ENCODE measurements at regions not wholly inside any gene's neighbourhood (a gene's known extent, or its start where the extent isn't known, plus 50 kb on each side); places are given as distances from the start of the nearest gene placed in this dataset.
A peak's percentile ranks its signal among the peaks of the same experiment; 100 is the strongest.
"Not testable (repeated sequence)": the region's sequence is repeated elsewhere in the genome, so short reads cannot be mapped to it uniquely, and the experiment has no call there.

DNA sequence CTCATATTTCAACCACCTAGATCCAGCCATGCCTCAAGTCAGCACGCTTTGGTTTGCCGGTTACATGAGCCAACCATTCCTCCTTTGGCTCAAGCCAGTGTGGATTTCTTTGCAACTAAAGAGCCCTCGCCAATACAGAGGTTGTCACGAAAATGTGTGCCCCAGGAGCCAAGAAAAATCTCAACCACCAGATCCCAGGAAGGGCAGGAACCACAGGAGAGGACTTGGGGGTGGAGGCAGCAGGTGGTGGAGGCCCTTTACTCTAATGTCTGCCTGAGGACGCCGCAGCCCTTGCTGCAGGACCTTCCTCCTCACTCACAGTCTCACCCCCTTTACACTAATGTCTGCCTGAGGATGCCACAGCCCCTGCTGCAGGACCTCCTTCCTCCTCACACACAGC is 144.8 kb upstream of the PHACTR3 start:
- FAIRE-seq (no peak), DNase-seq (ENCODE audit: low spot score) (no peak)

DNA sequence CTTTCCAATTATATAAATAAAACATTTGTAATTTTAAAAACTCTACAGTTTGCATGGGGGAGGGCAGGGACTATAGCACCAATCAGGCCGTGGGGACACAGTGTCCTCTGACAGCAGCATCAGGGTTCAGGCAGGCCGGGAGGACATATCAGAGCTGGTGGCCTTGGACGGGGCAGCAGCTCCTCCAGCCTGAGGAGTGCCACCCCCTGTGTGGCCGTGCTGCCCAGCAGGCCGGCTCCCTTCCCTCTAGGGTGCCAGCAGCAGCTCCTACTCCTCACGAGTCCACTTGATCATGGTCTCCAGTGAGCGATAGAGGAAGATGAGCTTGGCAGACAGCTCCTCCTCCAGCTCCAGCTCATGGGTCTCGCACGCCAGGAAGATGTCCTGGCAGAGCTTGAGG is 144.0 kb upstream of the PHACTR3 start:
- FAIRE-seq (no peak), DNase-seq (ENCODE audit: low spot score) (no peak)

DNA sequence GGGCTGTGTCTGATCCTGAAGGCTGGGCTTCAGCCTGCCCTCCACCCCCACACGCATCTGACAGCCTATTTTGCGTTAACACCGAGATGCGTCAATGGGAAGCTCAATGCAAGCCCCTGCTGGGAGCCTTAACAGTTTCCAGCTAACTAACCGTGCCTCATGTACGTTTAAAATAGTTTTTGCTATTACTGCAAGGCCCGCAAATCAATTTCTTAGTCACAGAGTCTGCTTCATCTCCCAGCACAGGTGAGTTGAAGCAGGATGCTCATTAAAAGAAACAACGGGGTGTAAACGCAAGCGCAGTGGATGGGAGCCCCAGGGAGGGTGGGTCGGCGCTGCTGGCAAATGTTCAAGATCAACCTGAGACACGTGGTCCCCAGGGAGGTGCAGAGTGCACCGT is 142.8 kb upstream of the PHACTR3 start:
- FAIRE-seq (no peak), DNase-seq (ENCODE audit: low spot score) (no peak)

DNA sequence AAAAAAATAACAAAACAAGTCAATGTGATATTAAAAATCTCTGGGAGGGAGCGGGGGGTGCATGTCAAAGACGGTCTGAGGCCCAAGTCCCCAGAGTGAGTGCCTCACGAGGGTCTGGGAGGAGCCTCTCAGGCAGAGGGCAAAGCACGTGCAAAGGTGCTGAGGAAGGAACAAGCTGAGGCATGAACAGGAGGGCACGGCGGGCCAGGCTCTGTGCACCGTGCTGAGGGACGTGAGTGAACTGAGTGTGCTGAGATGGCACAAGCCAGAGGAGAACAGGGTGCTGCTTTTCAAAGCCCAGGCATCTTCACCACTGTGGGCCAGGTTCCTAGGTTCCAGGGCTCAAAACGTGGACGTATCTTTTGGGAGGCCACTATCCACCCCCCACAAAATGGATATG is 142.1 kb upstream of the PHACTR3 start:
- FAIRE-seq (no peak), DNase-seq (ENCODE audit: low spot score) (no peak)

DNA sequence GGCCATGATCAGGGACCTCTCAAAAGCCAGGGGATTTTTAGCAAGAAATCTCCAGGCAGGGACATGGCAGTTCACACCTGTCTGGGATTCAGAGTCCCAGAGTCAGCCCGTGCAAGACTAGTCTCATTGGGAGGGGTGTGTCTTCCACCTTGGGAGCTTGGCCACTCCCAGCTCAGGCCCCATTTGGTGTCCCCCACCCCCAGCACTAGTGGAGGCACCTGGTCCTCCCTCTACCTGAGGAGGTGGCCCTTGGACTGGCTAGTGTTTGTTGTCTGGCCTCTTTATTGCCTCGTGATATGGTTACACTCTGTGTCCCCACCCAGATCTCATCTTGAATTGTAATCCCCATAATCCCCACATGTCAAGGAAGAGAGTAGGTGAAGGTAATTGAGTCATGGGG is 140.8 kb upstream of the PHACTR3 start:
- DNase-seq (ENCODE audit: low spot score) (no peak), FAIRE-seq (no peak)

DNA sequence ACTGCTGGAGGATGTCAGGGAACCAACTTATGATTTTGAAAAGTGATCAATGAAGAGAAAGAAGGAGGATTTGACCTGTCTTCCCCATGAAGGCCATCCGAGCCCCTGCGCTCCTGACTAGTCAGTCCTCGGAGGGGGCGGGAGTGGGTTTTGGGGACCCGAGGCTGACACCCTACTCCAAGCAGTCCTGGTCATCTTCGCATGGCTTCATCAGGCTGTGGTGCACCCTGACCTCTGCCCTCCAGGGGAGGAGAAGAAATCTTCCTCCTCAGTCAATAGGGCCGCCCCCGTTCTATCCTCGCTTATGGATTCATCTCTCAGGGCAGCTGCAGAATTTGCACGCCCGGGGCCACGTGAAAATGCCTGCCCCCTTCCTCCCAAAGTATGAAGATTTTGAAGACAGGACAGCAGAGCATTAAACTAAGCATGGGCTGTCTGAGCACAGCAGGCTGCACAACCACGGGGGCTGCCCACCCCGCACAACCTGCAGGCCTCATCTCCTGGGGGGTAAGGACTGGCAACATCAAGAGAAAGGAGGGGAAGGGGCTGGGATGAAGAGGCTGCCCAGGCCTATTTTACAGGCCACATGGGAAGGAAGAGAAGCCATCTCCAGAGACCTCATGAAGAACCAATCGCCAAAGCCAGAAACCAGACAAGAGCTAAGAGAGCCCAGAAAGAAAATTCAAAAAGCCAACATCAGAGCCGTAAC is 138.1 kb upstream of the PHACTR3 start:
- FAIRE-seq: no peak
- DNase-seq (ENCODE audit: low spot score): no peak

DNA sequence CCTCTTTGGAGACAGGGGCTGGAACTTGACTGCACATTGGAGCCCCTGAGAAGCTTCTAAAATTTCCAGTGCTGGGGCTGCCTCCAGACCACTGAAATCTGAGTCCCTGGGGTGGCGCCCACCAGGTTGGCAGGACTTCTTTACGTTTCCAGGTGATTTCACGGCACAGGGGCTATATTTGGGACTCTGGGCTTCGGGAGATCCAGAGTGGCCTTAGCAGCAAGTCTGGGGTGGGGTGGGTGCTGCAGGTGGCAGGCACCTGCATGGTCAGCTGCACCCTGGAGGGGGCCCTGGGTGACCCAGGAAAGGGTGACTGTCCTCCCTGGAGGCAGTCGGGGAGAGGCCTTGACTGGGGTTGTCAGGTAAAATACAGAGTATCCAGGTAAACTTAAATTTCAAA is 135.5 kb upstream of the PHACTR3 start:
- DNase-seq (ENCODE audit: low spot score): no peak
- no peak for FAIRE-seq

DNA sequence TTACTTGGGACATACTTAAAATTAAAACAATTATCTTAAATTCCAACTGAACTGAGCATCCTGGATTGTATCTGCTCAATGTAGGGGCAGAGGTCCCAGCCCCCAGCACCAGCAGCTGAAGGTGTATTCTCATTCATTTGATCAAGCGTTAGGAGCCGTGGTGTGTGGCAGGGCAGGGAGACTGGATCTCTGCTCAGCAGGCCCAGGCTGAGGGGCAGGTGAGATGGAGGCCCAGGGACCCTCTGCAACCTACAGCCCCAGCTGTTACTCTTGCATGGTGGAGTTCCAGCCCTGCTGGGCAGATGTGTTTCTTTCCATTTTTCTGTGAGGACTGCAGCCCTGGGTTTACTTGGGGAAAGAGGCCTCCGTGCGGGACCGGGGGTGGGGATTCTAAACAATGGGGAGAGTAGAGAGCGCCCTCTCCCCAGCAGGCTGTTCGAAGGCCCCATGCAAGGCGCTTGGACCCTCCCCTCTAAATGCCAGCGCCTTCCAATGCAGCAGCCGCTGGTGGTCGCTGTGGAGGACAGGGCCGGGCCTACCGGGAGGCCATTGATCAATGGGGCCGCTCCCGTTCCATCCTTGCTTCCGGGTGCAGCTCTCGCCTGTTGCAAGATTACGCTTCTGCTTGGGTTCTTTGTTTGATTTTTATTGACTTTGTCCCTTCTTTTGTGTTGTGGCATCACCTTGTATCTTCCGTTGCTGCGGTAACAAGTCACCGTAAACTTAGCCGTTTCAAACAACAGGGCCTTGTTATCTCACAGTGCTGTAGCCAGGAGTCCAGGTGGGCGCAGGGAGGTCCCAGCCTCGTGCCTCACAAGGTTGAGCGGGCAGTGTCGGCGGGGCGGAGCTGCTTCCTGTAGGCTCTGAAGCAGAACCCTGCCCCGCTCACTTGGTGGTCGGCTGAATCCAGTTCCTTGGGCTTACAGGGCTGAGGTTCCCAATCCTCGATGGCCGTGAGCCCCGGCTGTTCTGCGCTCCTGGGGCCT is 134.8 kb upstream of the PHACTR3 start:
- no peak for FAIRE-seq

DNA sequence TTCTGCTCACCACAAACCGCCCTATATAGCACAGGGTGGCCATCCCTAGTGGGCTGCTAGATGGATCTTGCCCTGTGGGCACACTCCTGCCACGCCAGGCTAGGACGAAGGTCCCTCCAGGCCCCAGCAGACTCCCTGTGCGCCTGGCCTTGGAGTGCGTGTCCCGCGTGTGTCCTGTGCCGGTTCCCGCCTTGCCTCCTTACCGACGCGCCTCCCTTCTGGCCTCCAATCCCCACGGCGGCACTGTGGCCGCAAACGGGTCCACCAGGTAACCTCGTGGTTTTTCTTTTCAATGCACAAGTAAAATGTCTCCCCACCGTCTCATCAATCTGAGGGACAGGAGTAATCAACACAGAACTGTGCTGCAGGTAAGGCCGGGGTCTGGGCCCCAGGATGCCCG is 133.8 kb upstream of the PHACTR3 start:
- DNase-seq (ENCODE audit: low spot score) (no peak), FAIRE-seq (no peak)

More for the DNA sequence above, 134.8 kb upstream of the PHACTR3 start:
- DNase-seq (ENCODE audit: low spot score): no peak

DNA sequence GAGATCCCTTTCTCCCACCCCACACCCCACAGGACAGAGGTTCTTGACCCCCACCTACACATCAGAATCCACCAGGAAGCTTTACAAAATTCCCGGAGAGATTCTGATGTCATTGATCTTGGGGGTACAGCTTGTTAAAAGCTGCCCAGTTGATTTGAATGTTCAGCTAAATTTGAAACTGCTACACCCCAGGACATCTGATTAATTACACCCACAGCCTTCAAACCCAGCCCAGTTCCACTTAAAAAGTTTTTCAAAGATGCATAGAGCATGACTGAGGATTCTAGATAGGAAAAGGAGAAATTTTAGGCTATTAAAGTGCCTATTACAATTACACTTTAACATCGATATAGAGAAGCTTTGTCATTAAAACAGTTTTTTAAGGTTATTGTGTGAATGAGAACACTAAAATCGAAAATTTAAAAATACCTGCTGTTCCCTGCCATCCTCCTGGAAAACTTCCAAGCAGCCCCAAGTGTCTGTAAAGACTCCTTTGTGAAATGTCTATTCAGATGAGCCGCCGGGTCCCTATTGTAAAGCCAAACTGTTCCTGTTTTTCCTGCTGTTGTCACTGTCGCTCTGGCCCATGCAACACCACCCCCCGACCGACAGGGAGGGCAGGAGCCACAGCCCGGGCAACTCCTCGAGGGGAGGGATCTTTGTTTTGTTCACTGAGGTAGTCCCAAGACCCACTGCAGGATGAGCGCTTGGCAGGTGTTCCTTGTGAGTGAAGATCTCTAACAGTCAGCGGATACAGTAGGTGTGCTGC is 132.5 kb upstream of the PHACTR3 start:
- DNase-seq (ENCODE audit: low spot score) (no peak), FAIRE-seq (no peak)

DNA sequence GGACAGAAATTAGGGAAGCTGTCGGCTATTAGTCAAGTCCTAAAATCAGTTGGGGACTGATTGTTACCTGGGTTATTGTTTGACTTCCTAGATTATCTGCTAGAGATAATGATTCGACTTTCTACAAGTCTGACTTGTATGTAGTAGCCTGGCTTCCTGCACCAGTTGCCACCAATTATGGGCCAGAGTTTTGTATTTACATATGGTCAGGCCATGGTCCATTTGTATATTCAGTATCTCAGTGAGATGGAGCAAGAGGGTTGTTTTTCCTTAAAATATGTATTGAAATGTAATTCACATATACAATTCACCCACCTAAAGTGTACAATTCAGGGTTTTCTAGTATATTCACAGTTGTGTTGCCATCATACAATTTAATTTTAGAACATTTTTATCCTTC is 130.6 kb upstream of the PHACTR3 start:
- FAIRE-seq (no peak), DNase-seq (ENCODE audit: low spot score) (no peak)

DNA sequence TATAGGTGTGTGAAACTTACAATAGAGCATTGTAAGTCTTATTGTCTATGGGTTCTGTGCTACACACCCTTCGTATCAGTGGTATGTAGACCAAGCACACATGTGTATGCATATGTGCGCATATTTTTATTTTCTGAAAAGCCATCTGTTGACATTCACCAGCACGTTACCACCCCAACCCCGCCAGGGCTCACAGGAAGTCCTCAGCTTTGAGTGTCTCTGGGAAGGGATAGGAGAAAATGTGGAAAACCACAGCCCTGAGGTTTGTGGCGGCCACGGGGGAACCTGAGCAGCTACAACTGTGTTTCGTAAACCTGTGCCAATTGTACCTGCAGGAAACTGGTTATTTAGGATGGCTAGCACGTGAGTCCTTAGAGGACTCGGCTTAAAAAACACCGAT is 123.3 kb upstream of the PHACTR3 start:
- DNase-seq (ENCODE audit: low spot score) (no peak), FAIRE-seq (no peak)

DNA sequence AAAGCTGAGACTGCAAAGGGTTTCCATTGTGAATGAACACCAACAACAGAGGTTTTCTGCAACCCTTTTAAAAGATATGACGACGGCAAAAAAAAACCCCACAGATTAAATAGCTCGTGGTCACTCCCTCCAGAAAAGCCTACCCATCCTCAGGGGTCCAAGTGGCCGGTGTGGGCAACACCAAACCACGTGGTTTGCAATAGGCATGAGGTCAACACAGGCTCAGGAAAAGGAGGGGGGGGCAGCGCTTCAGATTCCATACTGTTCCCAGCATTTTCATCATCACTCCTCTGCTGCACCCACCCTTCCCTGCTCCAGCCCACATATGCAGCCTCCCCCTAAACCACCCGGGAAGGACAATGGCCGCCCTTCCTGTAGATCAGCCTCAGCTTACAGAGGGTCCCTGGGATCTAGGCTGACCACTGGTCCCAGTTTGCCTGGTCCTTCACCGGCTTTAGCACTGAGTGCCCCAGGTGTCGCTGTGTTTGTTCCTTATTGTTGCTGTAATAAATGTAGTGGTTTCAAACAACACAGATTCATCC is 122.8 kb upstream of the PHACTR3 start:
- no peak for FAIRE-seq
- no peak for DNase-seq (ENCODE audit: low spot score)

DNA sequence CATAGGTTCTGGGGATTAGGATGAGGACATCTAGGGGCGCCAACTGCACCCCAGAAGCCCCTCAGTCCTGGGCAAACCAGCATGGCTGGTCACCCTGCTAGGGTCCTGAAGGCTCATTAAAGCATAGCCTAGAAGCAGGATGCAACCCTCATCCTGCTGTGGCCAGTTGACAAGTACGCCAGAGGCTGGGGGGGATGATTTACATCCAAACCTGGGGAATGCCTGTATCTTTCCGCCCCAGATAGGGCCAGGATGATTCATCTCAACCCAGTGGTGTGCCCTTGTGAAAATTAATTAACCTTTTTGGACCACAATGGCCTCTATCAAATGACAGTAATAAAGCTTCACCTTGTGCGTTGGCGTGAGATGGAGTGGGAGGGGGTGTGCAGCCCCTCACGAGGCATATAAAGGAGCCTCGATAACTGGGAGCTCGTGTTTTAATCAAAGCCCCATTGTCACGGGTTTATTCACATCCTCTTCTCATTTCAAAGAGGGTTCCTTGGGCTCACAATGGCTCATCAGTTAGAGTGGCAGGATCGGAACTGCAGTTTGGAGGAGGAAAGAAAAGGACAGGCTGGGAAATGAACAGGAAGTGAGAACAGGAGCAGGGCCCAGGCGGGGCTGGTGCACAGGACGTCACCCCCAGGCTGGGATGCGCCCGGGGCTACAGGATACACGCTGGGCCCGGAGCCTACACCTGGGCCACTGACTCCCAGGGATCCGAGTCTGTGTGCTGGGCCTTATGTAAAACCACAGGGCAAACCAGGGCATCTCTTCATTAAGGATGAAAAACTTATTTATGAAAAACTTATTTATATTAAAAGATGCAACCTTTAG is 121.8 kb upstream of the PHACTR3 start:
- no peak for FAIRE-seq

DNA sequence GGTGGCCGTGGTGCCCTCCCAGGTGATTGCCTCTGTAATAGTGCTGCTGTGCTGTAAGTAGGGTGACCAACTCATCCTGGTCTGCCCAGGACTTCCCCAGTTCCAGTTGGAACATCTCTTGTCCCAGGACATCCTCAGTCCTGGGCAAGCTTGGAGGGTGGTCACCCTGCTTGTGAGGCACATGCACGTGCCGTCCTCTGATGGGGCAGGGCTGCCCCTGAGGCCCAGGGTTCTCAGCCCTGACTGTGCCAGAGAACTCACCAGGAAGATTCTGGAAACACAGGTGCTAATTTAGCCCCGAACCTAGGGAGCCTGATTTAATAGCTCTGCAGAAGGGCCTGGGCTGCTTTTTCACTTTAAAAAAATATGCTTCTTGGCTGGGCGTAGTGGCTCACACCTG is 120.9 kb upstream of the PHACTR3 start:
- DNase-seq (ENCODE audit: low spot score): no peak
- FAIRE-seq: no peak

More for the DNA sequence above, 121.8 kb upstream of the PHACTR3 start:
- DNase-seq (ENCODE audit: low spot score): no peak

DNA sequence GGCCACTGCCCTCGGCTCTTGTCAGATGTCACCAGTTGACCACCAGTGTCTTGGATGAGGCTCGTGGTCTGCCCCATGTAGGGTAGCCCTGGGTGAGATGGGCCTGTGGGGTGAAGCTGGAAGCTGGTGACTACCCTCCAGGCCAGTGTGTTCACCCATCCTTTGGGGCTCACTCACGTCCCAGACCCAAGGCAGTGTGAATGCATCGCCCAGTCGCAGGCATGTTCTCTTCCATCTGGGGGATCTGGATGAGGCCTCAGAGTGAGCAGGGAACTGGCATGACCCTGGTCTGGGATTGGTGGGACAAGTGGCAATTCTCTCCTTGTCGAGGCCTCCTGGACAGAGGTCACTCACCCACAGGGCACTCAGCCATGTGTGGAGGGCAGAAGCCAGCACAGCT is 120.1 kb upstream of the PHACTR3 start:
- FAIRE-seq (no peak), DNase-seq (ENCODE audit: low spot score) (no peak)

DNA sequence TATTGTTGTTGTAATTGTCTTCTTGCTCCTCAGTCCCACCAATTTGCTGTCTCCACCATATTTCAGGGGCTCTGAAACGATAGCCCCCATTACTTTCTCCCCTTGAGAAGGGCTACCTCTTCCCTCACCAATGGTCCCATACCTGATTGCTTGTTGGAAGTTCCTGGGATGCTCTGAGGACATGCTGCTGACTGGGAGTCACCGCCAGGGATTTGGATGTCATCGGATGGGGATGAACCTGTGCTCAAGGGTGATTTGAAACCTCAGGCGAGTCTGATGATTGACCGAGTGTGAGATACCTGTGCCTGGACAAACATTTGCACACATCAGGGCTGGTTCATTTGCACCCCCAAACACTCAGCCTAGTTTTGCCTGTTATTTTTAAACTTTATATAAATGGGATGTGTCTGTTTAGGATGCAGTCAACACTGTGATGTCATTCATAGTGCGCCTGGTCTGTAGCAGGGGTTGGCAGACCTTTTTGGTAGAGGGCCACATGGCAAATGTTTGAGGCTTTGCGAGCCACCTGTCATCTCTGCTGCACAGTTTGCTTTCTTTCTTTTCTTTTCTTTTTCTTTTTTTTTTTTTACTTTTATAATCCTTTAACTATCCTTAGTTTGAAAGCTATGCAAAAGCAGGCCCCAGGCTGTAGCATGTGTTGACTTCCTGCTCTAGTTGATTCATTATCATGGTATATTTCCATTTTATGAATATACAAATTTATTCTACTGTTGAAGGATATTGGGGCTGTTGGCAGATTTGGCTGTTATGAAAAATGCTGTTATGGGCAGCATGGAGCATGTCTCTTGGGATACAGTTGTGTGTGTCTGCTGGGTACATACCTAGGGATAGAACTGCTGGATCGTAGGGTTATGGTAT is 118.5 kb upstream of the PHACTR3 start:
- DNase-seq (ENCODE audit: low spot score): no peak
- no peak for FAIRE-seq

DNA sequence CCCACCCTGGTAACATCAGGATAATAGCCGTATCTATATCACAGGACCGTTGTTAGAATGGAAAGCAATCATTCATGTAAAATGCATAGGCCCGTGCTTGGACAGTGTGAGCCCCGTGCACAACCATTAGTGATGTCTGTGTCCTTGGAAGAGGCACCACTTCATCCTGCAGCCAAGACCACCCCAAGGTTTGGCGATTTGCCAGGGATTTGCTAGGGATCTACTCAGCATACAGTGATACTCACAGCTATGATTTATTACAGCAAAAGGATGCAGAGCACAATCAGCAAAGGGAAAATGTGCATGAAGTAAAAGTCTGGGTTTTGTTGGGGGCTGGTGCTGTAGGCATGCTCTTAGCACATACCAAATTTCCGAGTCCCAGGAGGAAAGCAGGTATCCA is 115.9 kb upstream of the PHACTR3 start:
- FAIRE-seq: peak; percentile 92
- not testable (repeated sequence) for DNase-seq (ENCODE audit: low spot score)

DNA sequence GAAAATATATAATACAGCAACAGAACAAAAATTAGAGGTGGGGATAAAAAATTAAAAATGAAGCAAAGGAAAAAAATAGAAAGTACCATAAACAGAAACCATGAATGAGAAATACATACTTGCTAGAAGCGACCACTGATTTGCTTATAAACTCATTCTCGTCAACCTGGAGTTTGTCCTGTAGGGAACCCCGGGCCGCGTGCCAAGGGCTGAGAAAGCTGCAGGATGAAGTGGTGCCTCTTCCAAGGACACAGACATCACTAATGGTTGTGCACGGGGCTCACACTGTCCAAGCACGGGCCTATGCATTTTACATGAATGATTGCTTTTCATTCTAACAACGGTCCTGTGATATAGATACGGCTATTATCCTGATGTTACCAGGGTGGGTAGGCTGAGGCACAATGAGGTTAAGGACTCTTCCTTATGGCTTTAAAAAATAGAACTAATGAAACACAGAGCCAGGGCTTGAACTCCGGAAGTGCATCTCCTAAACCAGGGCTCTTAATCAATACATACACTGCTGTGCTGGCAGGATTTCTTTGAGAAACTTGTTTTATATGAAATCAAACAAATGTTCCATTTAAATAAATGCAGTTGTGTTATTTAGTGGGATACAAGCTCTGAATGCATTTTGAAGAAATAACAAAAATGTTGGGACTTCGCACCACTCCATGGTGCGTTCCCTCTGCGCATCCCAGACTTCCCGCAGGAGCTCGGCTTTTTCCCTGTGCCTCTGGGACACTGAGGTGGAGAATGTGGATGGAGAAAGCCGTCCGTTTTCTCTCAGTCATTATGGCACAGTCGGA is 113.9 kb upstream of the PHACTR3 start:
- not testable (repeated sequence) for DNase-seq (ENCODE audit: low spot score)
- peak; percentile 99 for FAIRE-seq
